Superior temporal gyrus (tissue), 1 donor: ENCODE measurements at regions not wholly inside any gene's neighbourhood (a gene's known extent, or its start where the extent isn't known, plus 50 kb on each side); places are given as distances from the start of the nearest gene placed in this dataset.
A peak's percentile ranks its signal among the peaks of the same experiment; 100 is the strongest.
"Not testable (repeated sequence)": the region's sequence is repeated elsewhere in the genome, so short reads cannot be mapped to it uniquely, and the experiment has no call there.

ENCODE experiments used
- DNase-seq: peaks from one replicate; pipeline ENCODE4 v3.0.0-alpha.2; 2016; ENCODE audit errors: extremely low spot score

DNA sequence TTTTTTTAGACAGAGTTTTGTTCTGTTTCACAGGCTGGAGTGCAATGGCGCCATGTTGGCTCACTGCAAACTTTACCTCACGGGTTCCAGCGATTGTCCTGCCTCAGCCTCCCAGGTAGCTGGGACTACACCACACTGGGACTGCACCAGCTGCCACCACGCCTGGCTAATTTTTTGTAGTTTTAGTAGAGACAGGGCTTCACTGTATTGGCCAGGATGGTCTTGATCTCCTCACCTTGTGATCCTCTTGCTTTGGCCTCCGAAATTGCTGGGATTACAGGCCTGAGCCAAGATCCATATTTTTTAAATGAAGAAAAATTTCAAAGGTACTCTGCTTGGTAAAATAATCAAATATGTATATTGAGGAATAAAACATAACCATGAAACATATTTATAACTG is 195.8 kb upstream of the TPTE start:
- peak; percentile 100 for DNase-seq

DNA sequence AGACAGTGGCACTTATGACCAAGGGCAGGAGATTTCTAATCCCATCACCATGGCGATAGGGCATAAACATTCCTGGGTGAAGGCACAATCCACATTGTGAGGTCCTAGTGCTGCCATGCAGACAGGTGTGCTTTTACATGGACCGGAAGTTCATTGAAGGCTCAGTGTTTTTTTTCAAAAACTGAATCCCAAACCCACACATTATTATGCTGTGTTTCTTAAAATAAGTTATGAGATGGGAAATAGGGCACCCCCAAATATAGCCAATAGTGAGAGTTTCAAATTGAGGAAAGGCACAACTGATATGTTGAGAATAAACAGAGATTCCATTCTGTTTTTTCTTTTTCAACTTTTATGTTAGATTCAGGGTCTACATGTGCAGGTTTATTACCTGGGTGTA is 195.2 kb upstream of the TPTE start:
- not testable (repeated sequence) for DNase-seq

DNA sequence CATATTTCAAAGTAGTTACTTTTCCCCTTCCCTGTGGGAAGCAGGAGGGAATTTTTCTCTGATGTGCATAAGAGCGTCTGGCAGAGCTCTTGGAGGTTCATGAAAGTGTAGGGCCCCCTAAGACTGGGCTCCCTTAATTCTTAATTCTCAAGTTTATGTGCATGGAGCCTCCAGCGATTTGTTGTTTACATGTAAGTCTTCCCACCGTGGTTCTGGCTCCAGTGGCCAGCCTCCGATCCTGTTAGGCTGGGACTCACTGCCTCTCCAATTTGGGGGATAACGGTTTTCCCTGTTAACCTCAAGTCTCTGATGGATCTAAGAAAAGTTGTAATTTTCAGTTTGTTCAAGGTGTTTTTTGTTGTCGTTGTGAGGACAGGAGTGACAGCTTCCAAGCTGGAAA is 192.7 kb upstream of the TPTE start:
- DNase-seq = not testable (repeated sequence)

DNA sequence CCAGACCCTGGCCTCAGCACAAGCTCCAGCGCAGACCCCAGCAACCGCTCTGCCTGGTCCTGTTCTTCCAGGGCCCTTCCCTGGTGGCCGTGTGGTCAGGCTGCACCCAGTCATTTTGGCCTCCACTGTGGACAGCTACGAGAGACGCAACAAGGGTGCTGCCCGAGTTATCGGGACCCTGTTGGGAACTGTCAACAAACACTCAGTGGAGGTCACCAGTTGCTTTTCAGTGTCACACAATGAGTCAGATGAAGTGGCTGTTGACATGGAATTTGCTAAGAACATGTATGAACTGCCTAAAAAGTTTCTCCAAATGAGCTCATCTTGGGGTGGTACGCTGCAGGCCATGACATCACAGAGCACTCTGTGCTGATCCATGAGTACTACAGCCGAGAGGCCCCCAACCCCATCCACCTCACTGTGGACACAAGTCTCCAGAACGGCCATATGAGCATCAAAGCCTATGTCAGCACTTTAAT is 190.7 kb upstream of the TPTE start:
- DNase-seq = not testable (repeated sequence)

DNA sequence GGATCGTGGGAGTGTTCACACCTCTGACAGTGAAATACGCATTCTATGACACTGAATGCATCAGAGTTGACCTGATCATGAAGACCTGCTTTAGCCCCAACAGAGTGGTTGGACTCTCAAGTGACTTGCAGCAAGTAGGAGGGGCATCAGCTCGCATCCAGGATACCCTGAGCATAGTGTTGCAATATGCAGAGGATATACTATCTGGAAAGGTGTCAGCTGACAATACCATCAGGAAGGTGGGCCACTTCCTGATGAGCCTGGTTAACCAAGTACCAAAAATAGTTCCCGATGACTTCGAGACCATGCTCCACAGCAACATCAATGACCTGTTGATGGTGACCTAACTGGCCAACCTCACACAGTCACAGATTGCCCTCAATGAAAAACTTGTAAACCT is 190.2 kb upstream of the TPTE start:
- DNase-seq = not testable (repeated sequence)

DNA sequence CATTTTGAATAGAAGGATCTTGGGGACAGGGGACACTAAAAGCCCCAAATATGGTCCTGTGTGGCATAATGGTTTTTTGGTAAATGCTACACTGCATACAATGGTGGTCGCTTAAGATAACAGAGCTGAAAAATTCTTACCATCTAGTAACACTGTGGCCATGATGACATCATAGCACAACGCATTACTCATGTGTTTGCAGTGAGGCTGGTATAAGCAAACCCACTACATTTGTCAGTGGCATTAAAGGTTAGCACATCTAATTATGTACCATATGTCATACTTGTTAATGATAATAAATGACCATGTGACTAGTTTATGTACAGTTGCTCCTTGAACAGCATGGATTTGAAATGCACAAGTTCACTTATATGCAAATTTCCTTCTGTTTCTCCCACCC is 188.4 kb upstream of the TPTE start:
- DNase-seq = not testable (repeated sequence)

DNA sequence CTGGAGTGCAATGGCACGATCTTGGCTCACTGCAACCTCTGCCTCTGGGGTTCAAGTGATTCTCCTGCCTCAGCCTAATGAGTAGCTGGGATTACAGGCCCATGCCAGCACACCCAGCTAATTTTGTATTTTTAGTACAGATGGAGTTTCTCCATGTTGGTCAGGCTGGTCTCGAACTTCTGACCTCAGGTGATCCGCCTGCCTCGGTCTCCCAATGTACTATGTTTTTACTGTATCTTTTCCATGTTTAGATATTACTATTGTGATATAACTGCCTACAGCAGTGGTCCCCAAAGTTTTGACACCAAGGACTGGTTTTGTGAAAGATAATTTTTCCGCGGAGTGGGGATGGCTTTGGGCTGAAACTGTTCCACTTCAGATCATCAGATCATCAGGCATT is 187.0 kb upstream of the TPTE start:
- DNase-seq = not testable (repeated sequence)

DNA sequence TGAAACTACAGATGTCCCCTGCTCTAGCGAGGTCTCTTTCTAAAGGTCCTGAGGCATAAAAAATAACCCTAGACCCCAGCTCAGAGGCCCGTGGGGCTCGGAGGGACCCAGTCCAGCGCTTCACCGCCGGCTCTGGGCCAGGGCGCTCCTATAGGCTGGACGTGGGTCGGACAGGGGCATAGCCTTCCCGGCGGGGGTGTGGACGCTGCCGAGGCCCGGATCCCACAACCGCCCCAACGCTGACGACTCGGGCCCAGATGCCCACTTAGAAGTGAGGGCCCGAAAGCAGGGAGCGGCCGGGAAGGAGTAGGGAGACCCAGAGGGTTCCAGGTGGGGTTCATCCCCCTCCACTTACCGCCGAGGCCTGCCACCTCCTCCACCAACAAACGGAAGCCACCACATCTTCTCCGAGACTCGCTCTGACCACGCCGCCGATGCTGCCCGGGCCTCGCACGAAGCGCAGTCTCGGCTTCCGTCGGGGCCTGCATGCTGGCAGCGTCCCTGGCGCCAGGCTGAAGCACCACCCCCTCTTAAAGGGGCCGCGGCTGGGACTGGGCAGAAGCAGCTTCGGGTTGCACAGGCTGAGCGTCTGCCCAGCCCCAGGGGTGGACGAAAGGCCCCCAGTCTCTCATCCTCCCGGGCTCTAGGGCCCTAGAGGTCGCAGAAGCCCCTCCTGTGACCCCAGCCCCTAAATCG is 179.0 kb upstream of the TPTE start:
- not testable (repeated sequence) for DNase-seq

DNA sequence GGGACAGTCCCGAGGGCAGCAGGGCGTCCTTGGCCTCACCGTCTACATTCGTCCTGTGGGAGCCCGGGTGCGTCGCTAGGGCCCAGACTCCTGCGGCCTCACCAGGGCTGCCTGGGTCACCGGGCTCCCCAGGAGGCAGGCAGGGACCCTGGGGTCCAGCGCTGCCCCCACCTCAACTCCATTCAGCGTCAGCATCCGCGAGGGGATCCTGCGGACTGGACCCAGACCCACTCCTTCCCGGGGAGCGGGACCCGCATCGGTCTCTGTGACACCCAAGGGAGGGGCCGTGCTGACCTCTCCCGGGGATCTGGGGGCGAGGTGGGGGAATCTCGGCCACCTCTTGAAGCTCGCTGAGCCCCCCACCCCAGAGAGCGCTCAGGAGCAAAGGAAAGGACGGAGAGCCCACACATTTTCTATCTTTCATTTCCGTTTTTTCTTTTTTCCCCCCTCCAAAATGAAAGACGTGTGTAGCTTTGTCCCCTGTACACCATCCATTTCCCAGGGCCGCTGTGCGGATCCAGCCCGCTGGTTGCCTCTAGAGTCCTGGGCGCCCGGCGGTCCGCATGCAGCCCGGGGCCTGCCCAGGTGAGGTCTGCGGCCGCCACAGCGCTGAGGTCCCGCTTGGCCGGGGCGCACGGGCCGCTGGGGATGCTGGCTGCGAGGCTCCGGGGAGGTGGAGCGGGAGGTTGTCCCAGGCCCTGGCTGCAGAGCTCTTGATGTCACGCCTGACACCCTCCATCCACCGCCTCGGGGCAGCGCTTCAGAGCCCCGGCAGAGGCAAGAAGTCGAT is 178.0 kb upstream of the TPTE start:
- not testable (repeated sequence) for DNase-seq

DNA sequence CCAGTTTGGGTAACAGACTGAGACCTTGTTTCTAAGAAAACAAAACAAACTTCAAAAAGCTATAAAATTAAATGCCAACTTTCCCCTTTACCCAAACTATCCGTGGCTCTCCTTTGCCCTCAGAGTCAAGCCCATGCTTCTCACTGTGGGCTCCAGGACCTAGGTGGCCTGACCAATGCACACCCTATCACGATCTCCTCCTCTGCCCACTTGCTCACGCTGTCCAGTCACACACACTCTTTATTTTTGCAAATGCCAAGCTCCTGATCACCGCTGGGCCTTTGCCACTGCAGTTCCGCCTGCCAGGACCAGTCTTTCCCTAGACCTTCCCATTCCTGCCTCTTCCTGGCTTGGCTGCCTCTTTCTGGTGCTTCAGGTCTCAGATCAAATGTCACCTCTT is 177.1 kb upstream of the TPTE start:
- DNase-seq = not testable (repeated sequence)

DNA sequence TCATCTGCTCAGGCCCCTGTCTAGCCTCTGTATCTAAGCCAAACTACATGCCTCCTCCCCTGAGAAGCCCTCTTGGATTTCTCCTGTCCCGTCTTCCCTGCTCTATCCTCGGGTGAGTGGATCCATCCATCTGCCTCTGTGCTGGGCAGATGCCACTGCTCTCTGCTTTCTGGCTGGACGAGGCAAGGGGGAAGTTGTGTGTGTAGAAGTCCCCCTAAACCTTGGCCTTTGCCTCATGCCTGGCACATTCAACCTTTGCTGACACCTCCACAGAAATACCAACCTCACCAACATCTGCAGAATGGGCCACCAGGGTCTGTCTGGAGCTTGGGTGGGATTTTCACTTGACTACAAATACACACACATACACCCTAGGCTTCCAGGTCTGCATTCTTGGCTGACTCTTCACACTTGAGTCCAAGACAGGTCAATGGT is 176.2 kb upstream of the TPTE start:
- DNase-seq = not testable (repeated sequence)

DNA sequence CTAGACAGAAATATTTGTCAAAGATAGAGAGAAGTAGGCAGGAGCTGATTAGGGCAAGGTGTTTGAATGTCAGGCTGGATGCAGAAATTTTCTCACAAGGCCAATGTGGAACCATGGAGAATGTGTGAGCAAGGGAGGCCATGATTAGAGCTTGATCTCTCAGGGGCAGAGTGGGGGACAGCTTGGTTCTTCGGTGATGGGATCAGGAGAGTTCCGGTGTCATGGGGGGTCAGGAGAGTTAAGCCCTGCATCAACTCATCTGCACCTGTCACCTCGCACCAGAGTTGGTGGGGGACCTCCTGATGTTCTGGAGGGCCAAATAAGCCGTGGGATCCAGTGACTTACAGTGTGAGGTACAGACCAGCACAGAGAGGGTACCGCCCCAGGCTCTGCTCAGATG is 175.1 kb upstream of the TPTE start:
- not testable (repeated sequence) for DNase-seq

DNA sequence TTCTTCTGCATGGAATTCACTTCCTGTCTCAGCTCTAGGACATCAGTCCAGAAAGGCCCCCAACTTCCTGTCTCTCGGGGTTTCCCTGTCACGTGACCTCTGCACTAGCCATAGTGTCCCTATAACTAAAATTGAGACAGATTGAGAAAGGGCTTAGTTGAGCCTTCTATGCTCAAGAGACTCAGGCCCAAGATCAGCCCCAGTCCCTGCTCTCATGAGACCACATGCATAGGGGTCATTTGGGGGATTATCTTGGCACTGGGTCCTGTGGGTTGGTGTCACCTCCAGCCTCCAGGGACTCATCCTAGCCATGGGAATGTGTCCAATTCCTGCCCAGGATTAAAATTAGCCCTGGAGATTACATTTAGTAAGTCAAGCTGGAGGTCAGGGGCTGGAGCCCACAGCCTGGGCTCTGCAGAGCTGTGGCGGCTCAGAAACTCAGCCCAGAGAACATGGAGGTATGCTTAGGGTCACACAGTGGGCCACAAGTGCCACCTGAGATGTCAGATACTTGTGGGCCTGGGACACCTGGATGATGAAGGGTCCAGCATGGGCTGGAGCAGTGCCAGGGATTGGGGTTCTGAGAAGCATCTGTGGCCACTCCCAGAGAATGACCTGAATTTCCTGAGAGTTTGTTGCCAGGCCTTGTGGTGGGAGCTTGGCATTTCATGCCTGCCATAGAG is 174.3 kb upstream of the TPTE start:
- DNase-seq = not testable (repeated sequence)

DNA sequence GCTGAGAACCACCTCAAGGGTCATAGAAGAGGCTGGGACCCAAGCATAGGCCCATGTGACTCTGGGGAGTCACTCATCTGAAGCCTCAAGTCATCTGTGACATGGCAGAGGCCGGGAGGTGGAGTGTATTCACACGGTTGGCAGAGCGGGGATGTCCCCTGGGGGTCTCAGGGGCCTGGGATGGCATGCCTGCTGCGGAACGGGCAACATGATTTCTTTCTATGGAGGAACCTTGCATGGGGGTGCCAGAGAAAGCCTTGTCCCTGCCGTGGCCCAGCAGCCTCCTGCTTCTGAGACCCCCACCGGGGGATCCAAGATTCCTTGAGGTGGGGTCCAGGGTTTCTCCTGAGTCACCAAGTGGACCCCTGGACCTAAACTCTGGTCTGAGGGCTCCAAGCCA is 173.7 kb upstream of the TPTE start:
- not testable (repeated sequence) for DNase-seq

DNA sequence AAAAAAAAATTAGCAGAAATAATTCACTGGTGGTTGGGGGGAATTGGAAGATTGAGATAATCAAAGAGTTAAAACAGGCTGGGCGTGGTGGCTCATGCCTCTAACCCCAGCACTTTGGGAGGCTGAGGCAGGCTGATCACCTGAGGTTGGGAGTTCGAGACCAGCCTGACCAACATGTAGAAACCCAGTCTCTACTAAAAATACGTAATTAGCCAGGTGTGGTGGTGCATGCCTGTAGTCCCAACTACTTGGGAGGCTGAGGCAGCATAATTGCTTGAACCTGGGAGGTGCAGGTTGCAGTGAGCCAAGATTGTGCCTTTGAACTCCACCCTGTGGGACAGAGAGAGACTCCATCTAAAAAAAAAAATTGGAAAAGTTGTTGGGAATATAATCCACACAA is 173.2 kb upstream of the TPTE start:
- not testable (repeated sequence) for DNase-seq

DNA sequence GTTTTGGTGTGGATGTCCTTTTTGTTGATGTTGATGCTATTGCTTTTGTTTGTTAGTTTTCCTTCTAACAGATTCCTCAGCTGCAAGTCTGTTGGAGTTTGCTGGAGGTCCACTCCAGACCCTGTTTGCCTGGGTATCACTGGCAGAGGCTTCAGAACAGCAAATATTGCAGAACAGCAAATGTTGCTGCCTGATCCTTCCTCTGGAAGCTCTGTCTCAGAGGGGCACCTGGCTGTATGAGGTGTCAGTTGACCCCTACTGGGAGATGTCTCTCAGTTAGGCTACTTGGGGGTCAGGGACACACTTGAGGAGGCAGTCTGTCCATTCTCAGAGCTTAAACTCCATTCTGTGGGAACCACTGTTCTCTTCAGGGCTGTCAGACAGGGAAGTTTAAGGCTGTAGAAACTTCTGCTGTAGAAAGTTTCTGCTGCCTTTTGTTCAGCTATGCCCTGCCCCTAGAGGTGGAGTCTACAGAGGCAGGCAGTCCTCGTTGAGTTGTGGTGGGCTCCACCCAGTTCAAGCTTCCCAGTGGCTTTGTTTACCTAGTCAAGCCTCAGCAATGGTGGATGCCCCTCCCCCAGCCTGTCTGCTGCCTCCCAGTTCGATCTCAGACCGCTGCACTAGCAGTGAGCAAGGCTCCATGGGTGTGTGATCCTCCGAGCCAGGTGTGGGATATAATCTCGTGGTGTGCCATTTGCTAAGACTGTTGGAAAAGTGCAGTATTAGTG is 166.4 kb upstream of the TPTE start:
- not testable (repeated sequence) for DNase-seq

DNA sequence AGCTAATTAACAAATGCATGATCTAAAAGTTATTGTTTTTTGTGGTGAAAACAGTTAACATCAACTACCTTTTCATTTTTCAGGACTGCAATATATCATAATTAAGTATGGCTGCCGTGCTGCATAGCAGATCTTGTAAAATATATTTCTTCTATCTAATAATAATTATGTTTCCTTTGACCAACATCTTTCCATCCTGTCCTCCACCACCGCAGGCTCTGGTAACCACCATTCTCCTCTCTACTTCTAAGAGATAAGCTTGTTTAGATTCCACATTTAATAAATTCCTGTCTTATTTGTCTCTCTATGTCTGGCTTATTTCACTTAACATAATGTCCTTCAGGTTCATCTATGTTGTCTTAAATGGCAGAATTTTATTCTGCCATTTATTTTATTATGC is 162.3 kb upstream of the TPTE start:
- DNase-seq = not testable (repeated sequence)

DNA sequence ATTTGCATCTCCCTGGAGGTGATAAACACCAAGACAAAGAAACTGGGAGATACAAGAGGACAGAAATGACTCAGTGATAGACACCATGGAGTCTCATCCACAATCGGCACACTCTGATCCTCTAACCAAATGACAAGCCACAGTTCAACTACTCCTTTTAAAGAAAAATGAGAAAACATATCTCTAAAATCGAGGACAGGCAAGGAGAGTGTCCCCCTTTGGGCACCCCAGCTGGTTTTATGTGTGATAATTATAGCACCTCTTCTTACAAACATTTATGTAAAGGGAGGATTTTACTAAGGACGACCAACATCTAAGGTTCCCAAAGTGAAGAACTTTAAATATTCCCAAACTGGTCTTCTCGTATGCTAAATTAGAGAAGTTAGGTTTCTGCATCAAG is 161.5 kb upstream of the TPTE start:
- DNase-seq = not testable (repeated sequence)

DNA sequence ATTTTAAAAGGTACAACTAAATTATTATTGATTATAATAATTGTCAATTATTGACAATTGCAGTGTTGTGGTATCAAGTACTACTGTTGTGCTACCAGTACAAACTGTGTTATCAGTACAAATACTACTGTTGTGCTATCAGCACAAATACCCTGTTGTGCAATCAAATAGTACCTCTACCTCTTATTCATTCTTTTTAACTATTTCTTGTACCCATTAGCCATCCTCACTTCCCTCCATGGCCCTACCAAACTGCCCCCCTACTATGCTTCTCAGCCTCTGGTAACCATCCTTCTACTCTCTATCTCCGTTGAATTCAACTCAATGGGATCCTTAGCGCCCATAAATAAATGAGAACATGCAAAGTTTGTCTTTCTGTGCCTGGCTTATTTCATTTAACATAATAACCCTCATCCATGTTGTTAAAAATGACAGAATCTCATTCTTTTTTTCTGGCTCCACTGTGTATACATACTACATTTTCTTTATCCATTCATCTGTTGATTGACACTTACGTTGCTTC is 160.1 kb upstream of the TPTE start:
- not testable (repeated sequence) for DNase-seq

DNA sequence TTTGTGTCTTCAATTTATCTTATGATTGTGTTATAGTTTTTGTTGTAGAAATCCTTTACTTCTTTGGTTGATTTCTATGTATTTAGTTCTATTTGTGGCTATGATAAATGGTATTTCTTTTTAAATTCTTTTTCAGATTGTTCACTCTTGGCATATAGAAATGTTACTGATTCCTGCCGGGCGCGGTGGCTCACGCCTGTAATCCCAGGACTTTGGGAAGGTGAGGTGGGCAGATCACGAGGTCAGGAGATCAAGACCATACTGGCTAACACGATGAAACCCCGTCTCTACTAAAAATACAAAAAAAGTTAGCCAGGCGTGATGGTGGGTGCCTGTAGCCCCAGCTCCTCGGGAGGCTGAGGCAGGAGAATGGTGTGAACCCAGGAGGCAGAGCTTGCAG is 158.6 kb upstream of the TPTE start:
- peak; percentile 7 for DNase-seq

DNA sequence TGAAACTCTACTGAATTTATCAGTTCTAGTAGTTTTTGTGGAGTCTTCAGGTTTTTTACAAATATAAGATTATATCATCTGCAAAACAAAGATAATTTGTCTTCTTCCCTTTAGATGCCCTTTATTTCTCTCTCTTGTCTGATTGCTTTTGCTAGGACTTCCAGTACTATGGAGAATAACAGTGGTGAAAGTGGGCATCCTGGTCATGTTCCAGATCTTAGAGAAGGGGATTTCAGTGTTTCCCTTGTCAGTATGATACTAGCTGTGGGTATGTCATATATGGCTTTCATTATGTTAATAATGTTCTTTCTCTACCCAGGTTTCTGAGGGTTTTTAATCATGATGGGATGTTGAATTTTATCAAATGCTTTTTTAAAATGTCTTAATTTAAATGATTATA is 158.1 kb upstream of the TPTE start:
- DNase-seq = peak; percentile 13
